Hepatocyte (in vitro differentiated cells): ENCODE measurements at regions not wholly inside any gene's neighbourhood (a gene's known extent, or its start where the extent isn't known, plus 50 kb on each side); places are given as distances from the start of the nearest gene placed in this dataset.

ENCODE experiments used
- DNase-seq: peaks from one replicate; pipeline ENCODE4 v3.0.0-alpha.2; 2016; ENCODE audit warnings: low spot score
- H2AFZ ChIP-seq: fragments of 200-600 bp; sonication (generic); 2 replicates; pipeline ENCODE4 v1.6.0; 2016; ENCODE audit warnings: antibody characterized with exemption, mild to moderate bottlenecking
- H3K27ac ChIP-seq: fragments of 200-600 bp; sonication (generic); 2 replicates; pipeline ENCODE4 v1.5.1; 2016; ENCODE audit warnings: mild to moderate bottlenecking
- H3K27me3 ChIP-seq: fragments of 200-600 bp; sonication (generic); 2 replicates; pipeline ENCODE4 v1.6.1; 2016
- H3K36me3 ChIP-seq: fragments of 200-600 bp; sonication (generic); replicated peaks from 2 replicates; pipeline ENCODE4 v1.5.1; 2016; ENCODE audit warnings: low read depth; ENCODE audit not compliant: insufficient read depth
- H3K4me1 ChIP-seq: fragments of 200-600 bp; sonication (generic); 2 replicates; pipeline ENCODE4 v1.5.1; 2016; ENCODE audit warnings: mild to moderate bottlenecking, moderate library complexity; ENCODE audit not compliant: insufficient read depth
- H3K4me2 ChIP-seq: fragments of 200-600 bp; sonication (generic); 2 replicates; pipeline ENCODE4 v1.6.0; 2016
- H3K4me3 ChIP-seq: fragments of 200-600 bp; sonication (generic); 2 replicates; pipeline ENCODE4 v1.5.1; 2016; ENCODE audit warnings: mild to moderate bottlenecking
- H3K79me2 ChIP-seq: fragments of 200-600 bp; sonication (generic); 2 replicates; pipeline ENCODE4 v1.6.0; 2017; ENCODE audit warnings: mild to moderate bottlenecking
- H3K9me2 ChIP-seq: fragments of 200-600 bp; sonication (generic); replicated peaks from 2 replicates; pipeline ENCODE4 v1.6.0; 2017; ENCODE audit warnings: mild to moderate bottlenecking; ENCODE audit not compliant: insufficient read depth
- H3K9me3 ChIP-seq: fragments of 200-600 bp; sonication (generic); 2 replicates; pipeline ENCODE4 v1.5.1; 2016; ENCODE audit warnings: low read depth, mild to moderate bottlenecking
- H4K20me1 ChIP-seq: fragments of 200-600 bp; sonication (generic); 2 replicates; pipeline ENCODE4 v1.6.0; 2016; ENCODE audit warnings: mild to moderate bottlenecking; ENCODE audit not compliant: insufficient read depth, poor library complexity, severe bottlenecking
- EZH2 ChIP-seq: fragments of 200-600 bp; sonication (generic); IDR thresholded peaks from 2 replicates; pipeline ENCODE4 v1.6.1; 2016; ENCODE audit warnings: antibody characterized with exemption, mild to moderate bottlenecking, borderline replicate concordance
- EZH2phosphoT487 ChIP-seq: fragments of 200-600 bp; sonication (generic); IDR thresholded peaks from one replicate; pipeline ENCODE4 v1.6.1; 2018; ENCODE audit warnings: antibody characterized with exemption, mild to moderate bottlenecking, low read depth, moderate library complexity; ENCODE audit not compliant: unreplicated experiment, severe bottlenecking
- WGBS: methylation state at CpG from one replicate; pipeline ENCODE4 v1.1.6; 2016; ENCODE audit warnings: low lambda C conversion rate; ENCODE audit errors: missing lambda C conversion rate; 5-methylcytosine and 5-hydroxymethylcytosine counted together
- TF ChIP-seq, protein P1 (sequence below): fragments of 200-600 bp; sonication (generic); IDR thresholded peaks from 2 replicates; pipeline ENCODE4 v1.5.1; 2016; ENCODE audit warnings: antibody characterized with exemption, mild to moderate bottlenecking; ENCODE audit not compliant: poor library complexity

DNA sequence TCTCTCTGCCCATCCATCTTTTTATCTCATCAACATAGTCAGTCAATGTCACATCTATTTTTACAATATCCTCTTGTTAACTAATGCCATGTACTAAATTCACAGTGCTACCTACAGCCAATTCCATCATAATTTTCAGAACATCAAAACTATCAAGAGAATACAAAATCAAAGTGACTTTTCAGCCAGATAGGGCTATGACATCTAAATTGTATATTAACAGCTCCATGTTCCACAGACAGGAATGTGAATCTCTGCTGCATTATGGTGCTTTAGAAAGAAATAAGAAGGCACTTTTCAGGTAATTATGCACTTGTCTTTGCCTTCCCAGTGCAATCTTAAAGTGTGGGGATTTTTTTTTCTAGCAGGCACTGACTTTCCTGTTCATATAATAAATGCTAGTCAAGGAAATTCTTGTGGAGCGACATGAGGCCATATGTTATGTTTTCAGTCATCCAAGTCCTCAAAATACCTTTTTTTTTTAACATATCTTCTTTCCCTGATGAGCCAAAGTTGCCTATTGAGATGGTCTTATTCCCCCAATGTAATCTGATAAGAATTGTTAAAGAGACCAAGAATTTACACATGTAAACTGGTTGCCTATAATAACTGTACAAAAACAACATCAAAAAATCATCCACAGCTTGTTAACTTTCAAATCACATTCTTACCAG, 252.0 kb upstream of the CNTN3 start:
- H3K9me2 ChIP-seq, result no peaks in the 10 kb centered on the region
- no peaks in the 10 kb centered on the region for H3K36me3 ChIP-seq
- no peaks in the 10 kb centered on the region for H3K4me1 ChIP-seq
- TF ChIP-seq EZH2, result no peak
- TF ChIP-seq EZH2phosphoT487, result no peak
- TF ChIP-seq, protein P1, sequence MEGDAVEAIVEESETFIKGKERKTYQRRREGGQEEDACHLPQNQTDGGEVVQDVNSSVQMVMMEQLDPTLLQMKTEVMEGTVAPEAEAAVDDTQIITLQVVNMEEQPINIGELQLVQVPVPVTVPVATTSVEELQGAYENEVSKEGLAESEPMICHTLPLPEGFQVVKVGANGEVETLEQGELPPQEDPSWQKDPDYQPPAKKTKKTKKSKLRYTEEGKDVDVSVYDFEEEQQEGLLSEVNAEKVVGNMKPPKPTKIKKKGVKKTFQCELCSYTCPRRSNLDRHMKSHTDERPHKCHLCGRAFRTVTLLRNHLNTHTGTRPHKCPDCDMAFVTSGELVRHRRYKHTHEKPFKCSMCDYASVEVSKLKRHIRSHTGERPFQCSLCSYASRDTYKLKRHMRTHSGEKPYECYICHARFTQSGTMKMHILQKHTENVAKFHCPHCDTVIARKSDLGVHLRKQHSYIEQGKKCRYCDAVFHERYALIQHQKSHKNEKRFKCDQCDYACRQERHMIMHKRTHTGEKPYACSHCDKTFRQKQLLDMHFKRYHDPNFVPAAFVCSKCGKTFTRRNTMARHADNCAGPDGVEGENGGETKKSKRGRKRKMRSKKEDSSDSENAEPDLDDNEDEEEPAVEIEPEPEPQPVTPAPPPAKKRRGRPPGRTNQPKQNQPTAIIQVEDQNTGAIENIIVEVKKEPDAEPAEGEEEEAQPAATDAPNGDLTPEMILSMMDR, result no peak
- H3K79me2 ChIP-seq, result no peaks in the 10 kb centered on the region
- H3K9me3 ChIP-seq, result no peaks in the 10 kb centered on the region
- WGBS, result 71% methylated on average over 1 of the region's 1 CpG
- H3K27me3 ChIP-seq, result no peaks in the 10 kb centered on the region
- H4K20me1 ChIP-seq, result no peaks in the 10 kb centered on the region
- no peak for DNase-seq
- H3K4me3 ChIP-seq, result no peak overlapping the region
- H2AFZ ChIP-seq, result no peak overlapping the region
- no peak overlapping the region for H3K4me2 ChIP-seq
- H3K27ac ChIP-seq, result no peak overlapping the region

DNA sequence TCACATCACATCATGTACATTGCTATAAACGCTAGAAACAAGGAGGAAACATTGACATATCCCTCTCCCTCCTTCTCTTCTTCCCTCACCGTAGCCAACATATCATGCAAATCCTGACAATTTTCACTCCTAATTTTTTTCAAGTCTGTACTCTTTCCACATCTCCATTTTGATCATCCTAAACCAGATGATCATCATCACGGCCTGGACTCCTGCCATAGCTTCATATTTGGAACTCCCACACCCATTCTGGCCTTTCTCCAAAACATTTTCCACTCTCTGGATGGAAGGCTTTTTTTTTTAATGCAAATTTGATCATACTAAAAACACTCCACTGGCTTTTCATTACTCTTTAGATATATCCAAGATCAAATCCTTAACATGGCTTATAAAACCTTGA, 248.0 kb upstream of the CNTN3 start:
- Histone ChIP-seq H3K27me3 (no peaks in the 10 kb centered on the region), H3K27ac (no peak overlapping the region), H3K4me2 (no peak overlapping the region), H2AFZ (no peak overlapping the region), H3K9me2 (no peaks in the 10 kb centered on the region), H3K4me3 (no peak overlapping the region), H3K79me2 (no peaks in the 10 kb centered on the region), H3K9me3 (no peaks in the 10 kb centered on the region), H3K36me3 (no peaks in the 10 kb centered on the region), H4K20me1 (no peaks in the 10 kb centered on the region), H3K4me1 (no peaks in the 10 kb centered on the region)
- no peak for DNase-seq
- TF ChIP-seq, protein P1, result no peak
- TF ChIP-seq EZH2phosphoT487, result no peak
- no peak for TF ChIP-seq EZH2
- 87% methylated on average over 3 of the region's 3 CpGs for WGBS

DNA sequence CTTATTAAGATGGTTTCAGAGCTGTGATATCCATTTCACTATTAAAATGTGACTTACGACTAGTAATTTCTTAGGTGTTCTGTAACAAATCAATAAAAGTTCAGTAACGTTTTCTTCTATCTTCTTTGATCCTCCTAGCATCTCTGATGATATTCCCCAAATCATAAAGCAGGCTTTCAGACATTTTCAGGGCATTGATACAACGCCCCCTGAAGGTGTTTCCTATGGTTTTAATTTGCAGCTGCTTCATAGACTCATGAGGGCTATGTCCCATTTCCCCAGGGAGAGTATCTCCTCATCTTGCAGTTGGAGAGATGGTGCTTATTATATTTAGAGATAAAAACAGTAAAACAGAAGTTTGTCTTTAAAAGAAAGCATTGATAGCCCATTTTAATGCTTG, 246.8 kb upstream of the CNTN3 start:
- Histone ChIP-seq H3K36me3 (no peaks in the 10 kb centered on the region), H3K9me3 (no peaks in the 10 kb centered on the region), H3K4me2 (no peak overlapping the region), H2AFZ (no peak overlapping the region), H3K9me2 (no peaks in the 10 kb centered on the region), H3K4me3 (no peak overlapping the region), H3K27ac (no peak overlapping the region), H3K4me1 (no peaks in the 10 kb centered on the region), H4K20me1 (no peaks in the 10 kb centered on the region), H3K79me2 (no peaks in the 10 kb centered on the region), H3K27me3 (no peaks in the 10 kb centered on the region)
- WGBS, result 73% methylated on average over 3 of the region's 3 CpGs
- TF ChIP-seq EZH2, result no peak
- TF ChIP-seq EZH2phosphoT487, result no peak
- TF ChIP-seq, protein P1, result no peak
- no peak for DNase-seq

DNA sequence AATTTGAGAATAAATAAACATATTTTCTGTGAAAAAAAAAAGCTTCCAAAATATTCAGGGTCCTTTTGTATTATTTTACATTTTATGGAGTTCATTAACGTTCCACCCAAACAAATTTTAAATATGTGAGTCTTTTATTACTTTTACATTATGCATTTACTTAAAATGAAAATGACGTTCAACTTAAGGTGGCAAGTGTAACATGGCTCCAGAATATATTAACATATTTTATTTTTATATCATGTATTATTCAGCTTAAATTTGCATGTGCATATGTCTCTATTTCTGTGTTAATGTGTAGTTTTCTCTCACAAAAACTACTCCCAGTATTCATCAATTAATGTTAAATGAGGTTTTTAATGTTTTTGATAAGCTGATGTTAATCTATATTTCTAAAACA, 243.6 kb upstream of the CNTN3 start:
- Histone ChIP-seq H3K36me3 (no peaks in the 10 kb centered on the region), H3K79me2 (no peaks in the 10 kb centered on the region), H3K9me3 (no peaks in the 10 kb centered on the region), H3K4me3 (no peak overlapping the region), H3K9me2 (no peaks in the 10 kb centered on the region), H3K4me2 (no peak overlapping the region), H4K20me1 (no peaks in the 10 kb centered on the region), H2AFZ (no peak overlapping the region), H3K27ac (no peak overlapping the region), H3K27me3 (no peaks in the 10 kb centered on the region), H3K4me1 (no peaks in the 10 kb centered on the region)
- no peak for TF ChIP-seq EZH2phosphoT487
- no peak for TF ChIP-seq EZH2
- TF ChIP-seq, protein P1, result no peak
- no peak for DNase-seq
- WGBS, result 88% methylated on average over 2 of the region's 2 CpGs
